ENCODE measurements at regions not wholly inside any gene's neighbourhood (a gene's known extent, or its start where the extent isn't known, plus 50 kb on each side); places are given as distances from the start of the nearest gene placed in this dataset.

- intact Hi-C loops (cut with DNase I), result no loop called here
- no peak overlapping the region for H3K27ac ChIP-seq
- no peak overlapping the region for H3K4me3 ChIP-seq
- H3K9me3 ChIP-seq, result no peaks in the 10 kb centered on the region
- H3K27me3 ChIP-seq (replicated peaks; ENCODE audit: insufficient read depth), result no peaks in the 10 kb centered on the region
- H3K36me3 ChIP-seq, result no peaks in the 10 kb centered on the region
- TF ChIP-seq POLR2A (IDR thresholded peaks at IDR 0.05), result no peak
- WGBS, result 64% methylated on average over 3 of the region's 3 CpGs
- no peaks in the 10 kb centered on the region for H3K4me1 ChIP-seq (replicated peaks)
- no peak for DNase-seq (ENCODE audit: low spot score)
These were observed 439.2 kb downstream of the SETBP1 start for GRCh38 chr18:45119876-45120275.

GRCh38 chr18:45121146-45121545 lies 440.5 kb downstream of the SETBP1 start:
- H3K27me3 ChIP-seq (replicated peaks; ENCODE audit: insufficient read depth), result no peaks in the 10 kb centered on the region
- no peaks in the 10 kb centered on the region for H3K9me3 ChIP-seq
- no peak overlapping the region for H3K4me3 ChIP-seq
- H3K4me1 ChIP-seq (replicated peaks), result no peaks in the 10 kb centered on the region
- H3K27ac ChIP-seq, result no peak overlapping the region
- intact Hi-C loops (cut with DNase I), result no loop called here
- no peaks in the 10 kb centered on the region for H3K36me3 ChIP-seq
- TF ChIP-seq CTCF (IDR thresholded peaks at IDR 0.05) (no peak), POLR2A (IDR thresholded peaks at IDR 0.05) (no peak), POLR2AphosphoS5 (IDR thresholded peaks at IDR 0.05) (no peak)
- DNase-seq (ENCODE audit: low spot score), result no peak
- WGBS, result 92% methylated on average over 1 of the region's 1 CpG

- H3K27ac ChIP-seq, result no peak overlapping the region
- no peaks in the 10 kb centered on the region for H3K36me3 ChIP-seq
- intact Hi-C loops (cut with DNase I), result no loop called here
- H3K27me3 ChIP-seq (replicated peaks; ENCODE audit: insufficient read depth), result no peaks in the 10 kb centered on the region
- no peak overlapping the region for H3K4me3 ChIP-seq
- H3K9me3 ChIP-seq, result no peaks in the 10 kb centered on the region
- WGBS, result 86% methylated on average over 1 of the region's 1 CpG
- no peaks in the 10 kb centered on the region for H3K4me1 ChIP-seq (replicated peaks)
- no peak for DNase-seq (ENCODE audit: low spot score)
- TF ChIP-seq POLR2A (IDR thresholded peaks at IDR 0.05) (no peak), POLR2AphosphoS5 (IDR thresholded peaks at IDR 0.05) (no peak), CTCF (IDR thresholded peaks at IDR 0.05) (no peak)
These were observed 441.8 kb downstream of the SETBP1 start for GRCh38 chr18:45122506-45122905.

GRCh38 chr18:45127405-45127804 lies 446.7 kb downstream of the SETBP1 start:
- no peaks in the 10 kb centered on the region for H3K27me3 ChIP-seq (replicated peaks; ENCODE audit: insufficient read depth)
- intact Hi-C loops (cut with DNase I), result no loop called here
- no peaks in the 10 kb centered on the region for H3K9me3 ChIP-seq
- H3K4me3 ChIP-seq, result no peak overlapping the region
- TF ChIP-seq CTCF (IDR thresholded peaks at IDR 0.05), result no peak
- no peak for TF ChIP-seq POLR2AphosphoS5 (IDR thresholded peaks at IDR 0.05)
- no peak for TF ChIP-seq POLR2A (IDR thresholded peaks at IDR 0.05)
- H3K4me1 ChIP-seq (replicated peaks), result no peaks in the 10 kb centered on the region
- no peak overlapping the region for H3K27ac ChIP-seq
- no peak for DNase-seq (ENCODE audit: low spot score)
- no peaks in the 10 kb centered on the region for H3K36me3 ChIP-seq

- Histone ChIP-seq H3K9me3 (no peaks in the 10 kb centered on the region), H3K4me3 (no peak overlapping the region), H3K36me3 (no peaks in the 10 kb centered on the region), H3K27me3 (replicated peaks; ENCODE audit: insufficient read depth) (no peaks in the 10 kb centered on the region), H3K27ac (no peak overlapping the region), H3K4me1 (replicated peaks) (no peaks in the 10 kb centered on the region)
- 92% methylated on average over 1 of the region's 1 CpG for WGBS
- TF ChIP-seq POLR2AphosphoS5 (IDR thresholded peaks at IDR 0.05) (no peak), POLR2A (IDR thresholded peaks at IDR 0.05) (no peak), CTCF (IDR thresholded peaks at IDR 0.05) (no peak)
- intact Hi-C loops (cut with DNase I), result no loop called here
- DNase-seq (ENCODE audit: low spot score), result no peak
These were observed 452.6 kb downstream of the SETBP1 start for GRCh38 chr18:45133276-45133675.
